A204.1 (cell line): ENCODE measurements at regions not wholly inside any gene's neighbourhood (a gene's known extent, or its start where the extent isn't known, plus 50 kb on each side); places are given as distances from the start of the nearest gene placed in this dataset.
A peak's percentile ranks its signal among the peaks of the same experiment; 100 is the strongest.

ENCODE experiments used
- FAIRE-seq: peaks from 2 replicates; lab custom pipeline; 2012; peaks lifted over from hg19 to GRCh38; lab: Jason Lieb, UNC

- no peak for FAIRE-seq
These were observed 991.8 kb upstream of the PHF14 start for GRCh38 chr7:9981742-9982349.

GRCh38 chr7:9983048-9983447 lies 990.6 kb upstream of the PHF14 start:
- FAIRE-seq, result no peak

GRCh38 chr7:10015687-10016086 lies 958.0 kb upstream of the PHF14 start:
- FAIRE-seq, result no peak

- no peak for FAIRE-seq
These were observed 951.2 kb upstream of the PHF14 start for GRCh38 chr7:10022480-10022879.

GRCh38 chr7:10022957-10023356 lies 950.7 kb upstream of the PHF14 start:
- no peak for FAIRE-seq

- no peak for FAIRE-seq
These were observed 938.7 kb upstream of the PHF14 start for GRCh38 chr7:10034843-10035556.

- no peak for FAIRE-seq
These were observed 937.0 kb upstream of the PHF14 start for GRCh38 chr7:10036693-10037092.

- no peak for FAIRE-seq
These were observed 935.3 kb upstream of the PHF14 start for GRCh38 chr7:10038351-10038750.

- no peak for FAIRE-seq
These were observed 933.0 kb upstream of the PHF14 start for GRCh38 chr7:10040674-10041073.

- no peak for FAIRE-seq
These were observed 902.8 kb upstream of the PHF14 start for GRCh38 chr7:10070899-10071298.

GRCh38 chr7:10075866-10076265 lies 897.8 kb upstream of the PHF14 start:
- no peak for FAIRE-seq

- FAIRE-seq, result no peak
These were observed 896.9 kb upstream of the PHF14 start for GRCh38 chr7:10076660-10077300.

- FAIRE-seq, result no peak
These were observed 894.1 kb upstream of the PHF14 start for GRCh38 chr7:10079572-10079971.

- FAIRE-seq, result no peak
These were observed 890.8 kb upstream of the PHF14 start for GRCh38 chr7:10082896-10083295.

GRCh38 chr7:10083766-10084165 lies 889.9 kb upstream of the PHF14 start:
- FAIRE-seq, result no peak

GRCh38 chr7:10085231-10085630 lies 888.4 kb upstream of the PHF14 start:
- no peak for FAIRE-seq

GRCh38 chr7:10100572-10100971 lies 873.1 kb upstream of the PHF14 start:
- peak; percentile 16 for FAIRE-seq

GRCh38 chr7:10101351-10101750 lies 872.3 kb upstream of the PHF14 start:
- no peak for FAIRE-seq

- no peak for FAIRE-seq
These were observed 869.4 kb upstream of the PHF14 start for GRCh38 chr7:10104292-10104691.

GRCh38 chr7:10106609-10107008 lies 867.1 kb upstream of the PHF14 start:
- no peak for FAIRE-seq

- no peak for FAIRE-seq
These were observed 857.2 kb upstream of the PHF14 start for GRCh38 chr7:10116511-10116910.

- FAIRE-seq, result no peak
These were observed 855.9 kb upstream of the PHF14 start for GRCh38 chr7:10117815-10118214.

GRCh38 chr7:10120936-10121335 lies 852.7 kb upstream of the PHF14 start:
- FAIRE-seq, result no peak

- FAIRE-seq, result no peak
These were observed 852.0 kb upstream of the PHF14 start for GRCh38 chr7:10121631-10122030.
